Pancreas (tissue), 10 donors: ENCODE measurements at regions not wholly inside any gene's neighbourhood (a gene's known extent, or its start where the extent isn't known, plus 50 kb on each side); places are given as distances from the start of the nearest gene placed in this dataset.

Source experiments
- ATAC-seq, 4 donors: fragments of 200-7000 bp; cut with Tn5 transposase; one replicate each; pipeline versions ENCODE4 v1.8.0 to v1.9.1; 2020; ENCODE audit warnings: mild to moderate bottlenecking in 4 of 4, moderate library complexity in 4 of 4
- DNase-seq, 6 donors: peaks; one replicate each; pipeline ENCODE4 v3.0.0-alpha.2; 2020
- FAIRE-seq: peaks from 2 replicates; lab custom pipeline; 2012; peaks lifted over from hg19 to GRCh38; lab: Jason Lieb, UNC
- H3K27ac ChIP-seq, 4 donors: fragments of 200-600 bp; sonication (generic); 1 replicate in 3 of 4; 2 replicates in 1 of 4; pipeline versions ENCODE4 v1.5.0 to v1.8.0; 2020
- H3K27me3 ChIP-seq, 4 donors: fragments of 200-600 bp; one replicate each; pipeline ENCODE4 v1.8.0; 2021
- H3K36me3 ChIP-seq, 3 donors: fragments of 200-600 bp; sonication (generic) in 1 of 3; one replicate each; pipeline versions ENCODE4 v1.5.0 to v1.8.0; 2020 to 2021
- H3K4me1 ChIP-seq, 3 donors: fragments of 200-600 bp; one replicate each; pipeline ENCODE4 v1.8.0; 2021
- H3K4me3 ChIP-seq, 4 donors: fragments of 200-600 bp; sonication (generic) in 2 of 4; one replicate each; pipeline versions ENCODE4 v1.5.0 to v1.8.0; 2020 to 2021
- H3K9me3 ChIP-seq, 4 donors: fragments of 200-600 bp; one replicate each; pipeline ENCODE4 v1.8.0; 2021
- CTCF ChIP-seq, 4 donors: fragments of 200-600 bp; sonication (generic) in 3 of 4; IDR thresholded peaks; one replicate each; pipeline versions ENCODE4 v1.5.0 to v1.8.0; 2021; ENCODE audit warnings: antibody characterized with exemption in 4 of 4
- WGBS, 2 donors: extraction: QIAGEN DNeasy Blood & Tissue Kit; methylation state at CpG; one replicate each; pipeline ENCODE4 v1.1.7; 2013; 5-methylcytosine and 5-hydroxymethylcytosine counted together
- intact Hi-C, 3 donors: fragments of 100-400 bp; cut with DNase I; formaldehyde crosslinking; loops; one replicate each; pipeline versions ENCODE4 v1.11.1 to v1.14.2; 2022
- donor health status: healthy with polysubstance abuse.
- donor health status: DM: no; HTN: no; CAD: no; lungs with moderate emphysema.
- donor health status: DM: no; HTN: no; CAD: no.
- donor health status: control.
- donor health status: control.
- donor health status: Bipolar disorder and iron deficiency.
- donor health status: DM: yes; HTN: yes; CAD: no.
- donor health status: DM: no; HTN: no; CAD: no.
- donor health status: DM: no; HTN: no; CAD: no.
- donor health status: DM: yes; HTN: yes; CAD: no.

- TF ChIP-seq CTCF (IDR thresholded peaks at IDR 0.05): no peak
- Histone ChIP-seq H3K27me3 (no peaks in the 10 kb centered on the region), H3K36me3 (no peaks in the 10 kb centered on the region), H3K4me1 (no peaks in the 10 kb centered on the region), H3K4me3 (no peak overlapping the region), H3K9me3 (no peaks in the 10 kb centered on the region), H3K27ac (no peak overlapping the region)
- ATAC-seq (no peak), FAIRE-seq (no peak), DNase-seq (no peak)
- intact Hi-C loops: no loop called here
- whole genome bisulfite sequencing, 2 donors: 94 to 95% methylated on average over 13 of the region's 13 CpGs
Measured at GRCh38 chr7:22667187-22667561, 59.8 kb upstream of the IL6 start.

DNA sequence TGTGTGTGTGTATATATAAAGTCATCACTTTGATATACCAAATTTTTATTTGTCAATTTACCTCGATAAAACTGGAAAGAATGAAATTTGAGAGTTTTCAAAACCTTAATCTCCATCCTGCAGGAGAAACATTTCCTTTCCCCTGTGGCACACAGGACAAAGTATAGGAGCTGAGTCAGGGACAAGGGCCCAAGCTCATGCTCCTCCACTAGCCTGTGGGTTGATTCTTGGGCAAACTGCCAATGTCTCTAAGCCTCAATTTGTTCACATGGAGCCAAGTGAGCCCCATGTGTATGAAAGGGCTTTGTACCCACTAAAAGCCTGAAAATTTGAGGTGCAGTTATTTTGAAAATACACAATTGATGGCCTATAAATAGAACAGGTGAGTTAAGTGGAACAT, 60.3 kb upstream of the IL6 start:
- DNase-seq (no peak), ATAC-seq (no peak), FAIRE-seq (no peak)
- H3K36me3 ChIP-seq: no peaks in the 10 kb centered on the region
- no peaks in the 10 kb centered on the region for H3K4me1 ChIP-seq
- 64 to 79% methylated on average over 1 of the region's 1 CpG for WGBS, 2 donors
- no peak for TF ChIP-seq CTCF (IDR thresholded peaks at IDR 0.05)
- no peak overlapping the region for H3K27ac ChIP-seq
- no peaks in the 10 kb centered on the region for H3K9me3 ChIP-seq
- intact Hi-C loops: no loop called here
- H3K27me3 ChIP-seq: no peaks in the 10 kb centered on the region
- no peak overlapping the region for H3K4me3 ChIP-seq

DNA sequence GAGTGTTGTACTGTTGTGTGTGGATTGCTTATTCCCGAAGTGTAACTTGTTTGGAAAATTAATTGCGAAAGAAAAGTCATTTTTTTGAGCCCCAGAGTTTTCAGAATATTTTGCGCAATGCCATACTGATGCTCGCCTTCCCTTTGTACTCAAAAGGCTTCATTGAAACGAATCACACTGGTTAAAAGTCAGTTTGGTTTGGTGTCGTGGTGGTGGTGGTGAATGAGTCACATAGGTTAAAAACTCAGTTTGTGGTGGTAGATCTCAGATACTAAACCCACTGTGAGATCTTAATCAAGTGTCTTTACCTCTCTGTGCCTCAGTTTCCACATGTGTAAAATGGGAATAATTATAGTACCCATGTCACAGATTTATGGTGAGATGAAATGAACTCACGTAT, 61.1 kb upstream of the IL6 start:
- Histone ChIP-seq H3K4me1 (no peaks in the 10 kb centered on the region), H3K36me3 (no peaks in the 10 kb centered on the region), H3K4me3 (no peak overlapping the region), H3K27ac (no peak overlapping the region), H3K27me3 (no peaks in the 10 kb centered on the region), H3K9me3 (no peaks in the 10 kb centered on the region)
- ATAC-seq (no peak), FAIRE-seq (no peak), DNase-seq (no peak)
- intact Hi-C loops: no loop called here
- no peak for TF ChIP-seq CTCF (IDR thresholded peaks at IDR 0.05)
- 84 to 91% methylated on average over 7 of the region's 7 CpGs for WGBS, 2 donors

- Histone ChIP-seq H3K36me3 (no peaks in the 10 kb centered on the region), H3K9me3 (no peaks in the 10 kb centered on the region), H3K27ac (no peak overlapping the region), H3K4me1 (no peaks in the 10 kb centered on the region), H3K4me3 (no peak overlapping the region), H3K27me3 (no peaks in the 10 kb centered on the region)
- ATAC-seq (no peak), FAIRE-seq (no peak), DNase-seq (peak in 3 of 6 donors; percentile 13 to 47 (median 46))
- 88 to 92% methylated on average over 54 of the region's 54 CpGs for WGBS, 2 donors
- TF ChIP-seq CTCF (IDR thresholded peaks at IDR 0.05): no peak
- intact Hi-C loops: no loop called here
Measured at GRCh38 chr7:22664988-22665798, 61.8 kb upstream of the IL6 start.

GRCh38 chr7:22663721-22664120, 63.3 kb upstream of the IL6 start:
- H3K27ac ChIP-seq: no peak overlapping the region
- WGBS, 2 donors: 69 to 74% methylated on average over 6 of the region's 6 CpGs
- H3K4me1 ChIP-seq: no peaks in the 10 kb centered on the region
- H3K36me3 ChIP-seq: no peaks in the 10 kb centered on the region
- no peaks in the 10 kb centered on the region for H3K27me3 ChIP-seq
- intact Hi-C loops: no loop called here
- no peak for FAIRE-seq
- H3K4me3 ChIP-seq: no peak overlapping the region
- no peak for ATAC-seq
- TF ChIP-seq CTCF (IDR thresholded peaks at IDR 0.05): no peak
- H3K9me3 ChIP-seq: no peaks in the 10 kb centered on the region
- no peak for DNase-seq
